ENCODE measurements at regions not wholly inside any gene's neighbourhood (a gene's known extent, or its start where the extent isn't known, plus 50 kb on each side); places are given as distances from the start of the nearest gene placed in this dataset.

GRCh38 chr4:8724436-8725070 is 132.0 kb downstream of the CPZ start:
- TF ChIP-seq, protein P1, sequence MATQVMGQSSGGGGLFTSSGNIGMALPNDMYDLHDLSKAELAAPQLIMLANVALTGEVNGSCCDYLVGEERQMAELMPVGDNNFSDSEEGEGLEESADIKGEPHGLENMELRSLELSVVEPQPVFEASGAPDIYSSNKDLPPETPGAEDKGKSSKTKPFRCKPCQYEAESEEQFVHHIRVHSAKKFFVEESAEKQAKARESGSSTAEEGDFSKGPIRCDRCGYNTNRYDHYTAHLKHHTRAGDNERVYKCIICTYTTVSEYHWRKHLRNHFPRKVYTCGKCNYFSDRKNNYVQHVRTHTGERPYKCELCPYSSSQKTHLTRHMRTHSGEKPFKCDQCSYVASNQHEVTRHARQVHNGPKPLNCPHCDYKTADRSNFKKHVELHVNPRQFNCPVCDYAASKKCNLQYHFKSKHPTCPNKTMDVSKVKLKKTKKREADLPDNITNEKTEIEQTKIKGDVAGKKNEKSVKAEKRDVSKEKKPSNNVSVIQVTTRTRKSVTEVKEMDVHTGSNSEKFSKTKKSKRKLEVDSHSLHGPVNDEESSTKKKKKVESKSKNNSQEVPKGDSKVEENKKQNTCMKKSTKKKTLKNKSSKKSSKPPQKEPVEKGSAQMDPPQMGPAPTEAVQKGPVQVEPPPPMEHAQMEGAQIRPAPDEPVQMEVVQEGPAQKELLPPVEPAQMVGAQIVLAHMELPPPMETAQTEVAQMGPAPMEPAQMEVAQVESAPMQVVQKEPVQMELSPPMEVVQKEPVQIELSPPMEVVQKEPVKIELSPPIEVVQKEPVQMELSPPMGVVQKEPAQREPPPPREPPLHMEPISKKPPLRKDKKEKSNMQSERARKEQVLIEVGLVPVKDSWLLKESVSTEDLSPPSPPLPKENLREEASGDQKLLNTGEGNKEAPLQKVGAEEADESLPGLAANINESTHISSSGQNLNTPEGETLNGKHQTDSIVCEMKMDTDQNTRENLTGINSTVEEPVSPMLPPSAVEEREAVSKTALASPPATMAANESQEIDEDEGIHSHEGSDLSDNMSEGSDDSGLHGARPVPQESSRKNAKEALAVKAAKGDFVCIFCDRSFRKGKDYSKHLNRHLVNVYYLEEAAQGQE (IDR thresholded peaks at IDR 0.05; ENCODE audit: insufficient read depth in 1 of 2, low read depth in 2 of 2, low read length in 1 of 2) = no peak
- TF ChIP-seq CTCF (IDR thresholded peaks at IDR 0.05) (no peak), POLR2AphosphoS5 (IDR thresholded peaks at IDR 0.05; ENCODE audit: low read depth, low read length) (no peak), SIN3A (IDR thresholded peaks at IDR 0.05; ENCODE audit: borderline replicate concordance, insufficient read depth, low read depth, low read length) (no peak), TCF7L2 (IDR thresholded peaks at IDR 0.05; ENCODE audit: low read depth, low read length) (no peak)
